Uterus (tissue), 2 donors: ENCODE measurements at regions not wholly inside any gene's neighbourhood (a gene's known extent, or its start where the extent isn't known, plus 50 kb on each side); places are given as distances from the start of the nearest gene placed in this dataset.

Experiments
- CTCF ChIP-seq, 4 experiments: fragments of 200-600 bp in 2 of 4; fragments of 450-650 bp in 2 of 4; sonication (generic) in 2 of 4; IDR thresholded peaks; one replicate each; pipeline ENCODE4 v1.5.1; 2016 to 2019; ENCODE audit warnings: antibody characterized with exemption in 4 of 4, mild to moderate bottlenecking in 2 of 4, moderate library complexity in 1 of 4
- POLR2A ChIP-seq, 2 donors: fragments of 450-650 bp; IDR thresholded peaks; one replicate each; pipeline ENCODE4 v1.6.1; 2016; ENCODE audit warnings: antibody characterized with exemption in 2 of 2, mild to moderate bottlenecking in 1 of 2, moderate library complexity in 1 of 2

- TF ChIP-seq CTCF (IDR thresholded peaks at IDR 0.05) (no peak), POLR2A (IDR thresholded peaks at IDR 0.05) (no peak)
Observed at GRCh38 chr13:77437267-77437666, 98.2 kb upstream of the SCEL start.
